ENCODE measurements at regions not wholly inside any gene's neighbourhood (a gene's known extent, or its start where the extent isn't known, plus 50 kb on each side); places are given as distances from the start of the nearest gene placed in this dataset.
A peak's percentile ranks its signal among the peaks of the same experiment; 100 is the strongest.

DNA sequence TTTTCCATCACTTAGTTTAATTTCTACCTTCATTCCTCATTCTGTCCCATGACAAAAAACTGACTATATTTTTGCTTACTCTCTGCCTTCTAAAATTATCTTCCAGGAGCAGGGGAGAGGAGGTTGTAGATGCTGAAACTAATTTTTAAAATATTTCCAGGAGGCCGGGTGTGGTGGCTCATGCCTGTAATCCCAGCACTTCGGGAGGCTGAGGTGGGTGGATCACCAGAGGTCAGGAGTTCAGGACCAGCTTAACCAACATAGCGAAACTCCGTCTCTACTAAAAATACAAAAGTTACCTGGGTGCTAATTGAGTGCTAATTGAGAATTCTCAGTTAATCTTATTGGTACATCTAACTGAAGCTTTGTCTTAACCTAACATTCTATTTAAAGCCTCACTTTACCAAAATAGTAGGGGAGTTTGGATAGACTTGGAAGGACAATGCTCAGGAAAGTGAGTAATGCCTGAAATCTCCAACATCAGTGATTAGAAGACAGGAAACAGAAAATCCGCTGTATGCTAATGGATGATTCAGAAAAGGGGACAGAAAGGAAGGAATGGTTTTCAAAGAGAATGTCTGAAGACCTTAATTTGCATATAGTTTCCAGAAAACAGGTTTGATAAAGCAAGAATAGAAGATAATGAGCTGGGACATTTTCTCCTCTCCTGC lies 336.1 kb downstream of the GBE1 start:
- Histone ChIP-seq H3K4me3 (ENCODE audit: low read length) (no peak overlapping the region), H3K27ac (ENCODE audit: low read length) (no peak overlapping the region), H3K36me3 (ENCODE audit: insufficient read depth, low read length) (no peaks in the 10 kb centered on the region), H3K79me2 (ENCODE audit: low read length) (no peaks in the 10 kb centered on the region), H4K20me1 (ENCODE audit: insufficient read depth, low read depth, low read length) (no peaks in the 10 kb centered on the region), H3K9ac (ENCODE audit: low read length) (no peak overlapping the region), H3K4me1 (ENCODE audit: low read length) (peaks cover 9% of the 10 kb centered on the region), H3K27me3 (ENCODE audit: low read length) (no peaks in the 10 kb centered on the region), H3K4me2 (ENCODE audit: low read depth, low read length, poor library complexity, severe bottlenecking) (no peak overlapping the region), H2AFZ (ENCODE audit: low read length) (no peak overlapping the region), H3K9me3 (ENCODE audit: low read length) (no peaks in the 10 kb centered on the region), H3K9me2 (replicated peaks; ENCODE audit: insufficient read depth, low read length) (no peaks in the 10 kb centered on the region)
- no peak for DNase-seq

GRCh38 chr3:81419228-81419627 lies 342.2 kb downstream of the GBE1 start:
- no peak overlapping the region for H3K27ac ChIP-seq (ENCODE audit: low read length)
- DNase-seq, result peak; percentile 54
- no peak overlapping the region for H3K4me3 ChIP-seq (ENCODE audit: low read length)
- peaks cover 9% of the 10 kb centered on the region for H3K4me1 ChIP-seq (ENCODE audit: low read length)
- no peak overlapping the region for H2AFZ ChIP-seq (ENCODE audit: low read length)
- no peak overlapping the region for H3K4me2 ChIP-seq (ENCODE audit: low read depth, low read length, poor library complexity, severe bottlenecking)
- H3K36me3 ChIP-seq (ENCODE audit: insufficient read depth, low read length), result no peaks in the 10 kb centered on the region
- no peaks in the 10 kb centered on the region for H4K20me1 ChIP-seq (ENCODE audit: insufficient read depth, low read depth, low read length)
- H3K27me3 ChIP-seq (ENCODE audit: low read length), result no peaks in the 10 kb centered on the region
- H3K9me3 ChIP-seq (ENCODE audit: low read length), result no peaks in the 10 kb centered on the region
- no peaks in the 10 kb centered on the region for H3K79me2 ChIP-seq (ENCODE audit: low read length)
- no peaks in the 10 kb centered on the region for H3K9me2 ChIP-seq (replicated peaks; ENCODE audit: insufficient read depth, low read length)
- no peak overlapping the region for H3K9ac ChIP-seq (ENCODE audit: low read length)

- no peaks in the 10 kb centered on the region for H3K79me2 ChIP-seq (ENCODE audit: low read length)
- H2AFZ ChIP-seq (ENCODE audit: low read length), result no peak overlapping the region
- no peaks in the 10 kb centered on the region for H3K27me3 ChIP-seq (ENCODE audit: low read length)
- no peaks in the 10 kb centered on the region for H3K36me3 ChIP-seq (ENCODE audit: insufficient read depth, low read length)
- no peaks in the 10 kb centered on the region for H4K20me1 ChIP-seq (ENCODE audit: insufficient read depth, low read depth, low read length)
- no peak for DNase-seq
- H3K27ac ChIP-seq (ENCODE audit: low read length), result no peak overlapping the region
- H3K4me3 ChIP-seq (ENCODE audit: low read length), result no peak overlapping the region
- H3K9me2 ChIP-seq (replicated peaks; ENCODE audit: insufficient read depth, low read length), result no peaks in the 10 kb centered on the region
- H3K4me2 ChIP-seq (ENCODE audit: low read depth, low read length, poor library complexity, severe bottlenecking), result no peak overlapping the region
- H3K9me3 ChIP-seq (ENCODE audit: low read length), result no peaks in the 10 kb centered on the region
- peaks cover 9% of the 10 kb centered on the region for H3K4me1 ChIP-seq (ENCODE audit: low read length)
- H3K9ac ChIP-seq (ENCODE audit: low read length), result no peak overlapping the region
Measured at GRCh38 chr3:81416812-81417211, 344.6 kb downstream of the GBE1 start.

DNA sequence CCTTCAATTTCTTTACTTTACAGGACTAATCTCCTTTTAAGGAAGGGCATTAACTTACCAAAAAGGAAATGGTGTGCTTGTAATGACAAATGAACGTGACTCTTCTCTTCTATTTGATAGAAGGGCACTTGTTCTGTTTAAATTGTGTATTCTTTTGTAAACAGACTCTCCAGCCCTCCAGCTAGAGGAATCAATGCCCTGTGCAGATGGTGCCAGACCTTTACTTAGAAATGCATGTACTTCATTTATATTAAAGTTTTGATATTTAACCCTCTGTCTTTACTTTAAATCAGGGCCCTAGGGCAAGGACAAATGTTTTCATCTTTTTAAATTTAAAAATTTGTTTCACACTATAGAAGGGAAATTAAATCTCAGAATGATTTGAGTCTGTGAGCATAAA lies 355.1 kb downstream of the GBE1 start:
- Histone ChIP-seq H3K79me2 (ENCODE audit: low read length) (no peaks in the 10 kb centered on the region), H4K20me1 (ENCODE audit: insufficient read depth, low read depth, low read length) (no peaks in the 10 kb centered on the region), H3K4me3 (ENCODE audit: low read length) (no peak overlapping the region), H3K4me1 (ENCODE audit: low read length) (no peaks in the 10 kb centered on the region), H3K9me3 (ENCODE audit: low read length) (no peaks in the 10 kb centered on the region), H2AFZ (ENCODE audit: low read length) (no peak overlapping the region), H3K27ac (ENCODE audit: low read length) (no peak overlapping the region), H3K36me3 (ENCODE audit: insufficient read depth, low read length) (no peaks in the 10 kb centered on the region), H3K27me3 (ENCODE audit: low read length) (no peaks in the 10 kb centered on the region), H3K4me2 (ENCODE audit: low read depth, low read length, poor library complexity, severe bottlenecking) (no peak overlapping the region), H3K9ac (ENCODE audit: low read length) (no peak overlapping the region), H3K9me2 (replicated peaks; ENCODE audit: insufficient read depth, low read length) (no peaks in the 10 kb centered on the region)
- no peak for DNase-seq

DNA sequence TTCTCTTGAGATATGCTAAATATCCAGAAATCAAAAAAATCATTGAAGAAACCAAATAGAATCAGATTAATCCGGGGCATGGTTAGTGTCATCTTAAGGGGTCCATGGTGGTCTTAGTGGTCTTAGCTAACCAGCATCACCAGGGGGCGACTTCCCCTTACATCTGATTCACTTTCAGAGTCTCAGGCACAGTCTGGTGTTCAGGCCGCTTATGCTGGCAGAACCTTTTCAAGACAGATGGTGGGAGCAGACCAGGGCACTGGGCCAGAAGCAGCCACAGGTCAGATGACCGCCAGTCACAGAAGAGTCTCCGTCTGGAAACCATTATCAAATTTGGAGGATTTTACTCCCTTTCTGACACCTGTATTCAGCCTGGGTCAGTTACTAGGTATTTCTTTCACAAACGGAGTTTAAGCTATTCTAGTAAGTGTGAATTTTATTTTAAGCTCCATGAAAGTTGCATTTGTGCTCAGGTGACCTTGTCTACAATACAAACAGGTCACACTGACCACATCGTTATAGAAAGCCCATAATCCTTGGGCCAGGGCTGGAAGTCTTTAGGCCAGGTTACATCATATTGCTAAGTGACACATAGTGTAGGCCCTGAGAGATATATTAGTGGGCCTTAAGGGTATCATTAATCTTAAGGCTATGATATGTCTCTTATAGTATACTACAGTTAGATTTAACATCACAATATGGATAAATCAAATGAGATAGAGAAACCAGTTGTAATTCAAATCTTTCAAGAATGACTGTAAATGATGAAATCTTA lies 365.5 kb downstream of the GBE1 start:
- Histone ChIP-seq H3K79me2 (ENCODE audit: low read length) (no peaks in the 10 kb centered on the region), H3K27me3 (ENCODE audit: low read length) (no peaks in the 10 kb centered on the region), H3K36me3 (ENCODE audit: insufficient read depth, low read length) (no peaks in the 10 kb centered on the region), H4K20me1 (ENCODE audit: insufficient read depth, low read depth, low read length) (no peaks in the 10 kb centered on the region), H3K27ac (ENCODE audit: low read length) (no peak overlapping the region), H3K4me3 (ENCODE audit: low read length) (no peak overlapping the region), H3K9me2 (replicated peaks; ENCODE audit: insufficient read depth, low read length) (no peaks in the 10 kb centered on the region), H3K9ac (ENCODE audit: low read length) (no peak overlapping the region), H3K9me3 (ENCODE audit: low read length) (no peaks in the 10 kb centered on the region), H2AFZ (ENCODE audit: low read length) (no peak overlapping the region), H3K4me2 (ENCODE audit: low read depth, low read length, poor library complexity, severe bottlenecking) (no peak overlapping the region), H3K4me1 (ENCODE audit: low read length) (no peaks in the 10 kb centered on the region)
- peak; percentile 43 for DNase-seq

DNA sequence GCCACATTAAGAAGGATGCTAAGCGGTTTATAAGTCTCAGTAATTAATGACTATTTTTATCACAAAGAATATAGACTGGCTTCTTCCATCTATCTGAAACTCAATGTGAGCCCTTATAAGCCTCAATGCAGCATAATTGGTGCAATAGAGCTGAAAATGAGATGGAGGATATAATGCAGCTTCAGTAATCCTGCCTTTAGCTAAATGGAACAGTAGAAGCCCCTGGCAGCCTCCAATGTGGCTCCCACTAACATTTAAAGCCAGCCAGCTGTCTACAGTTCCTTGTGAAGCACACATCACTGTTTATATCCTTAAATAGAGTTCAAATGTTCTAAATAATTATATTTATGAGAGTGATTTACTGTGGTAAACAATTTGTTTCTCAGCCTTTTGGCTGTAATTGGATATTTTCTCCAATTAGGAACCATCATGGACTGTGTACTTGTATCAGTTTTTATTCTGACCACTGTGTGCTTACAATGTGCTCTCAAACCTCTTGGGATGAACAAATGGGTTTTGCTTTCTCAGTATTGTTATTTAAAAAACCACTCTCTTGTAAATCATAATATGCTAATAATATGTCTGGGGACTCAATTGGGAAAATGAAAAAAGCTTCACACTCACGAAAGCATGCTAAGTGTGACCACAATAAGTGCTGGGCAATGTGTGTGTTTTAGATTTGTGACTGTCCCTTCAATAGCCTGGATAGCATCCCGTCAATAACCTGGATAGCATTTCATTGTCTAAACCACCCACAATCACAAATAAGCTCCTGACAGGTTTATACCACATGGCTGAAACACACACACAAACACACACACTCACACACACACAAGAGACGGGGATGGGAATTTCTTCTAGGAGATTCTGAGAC lies 366.6 kb downstream of the GBE1 start:
- Histone ChIP-seq H3K36me3 (ENCODE audit: insufficient read depth, low read length) (no peaks in the 10 kb centered on the region), H3K4me1 (ENCODE audit: low read length) (no peaks in the 10 kb centered on the region), H3K27ac (ENCODE audit: low read length) (no peak overlapping the region), H3K9me3 (ENCODE audit: low read length) (no peaks in the 10 kb centered on the region), H3K4me3 (ENCODE audit: low read length) (no peak overlapping the region), H3K9me2 (replicated peaks; ENCODE audit: insufficient read depth, low read length) (no peaks in the 10 kb centered on the region), H3K9ac (ENCODE audit: low read length) (no peak overlapping the region), H3K79me2 (ENCODE audit: low read length) (no peaks in the 10 kb centered on the region), H3K4me2 (ENCODE audit: low read depth, low read length, poor library complexity, severe bottlenecking) (no peak overlapping the region), H3K27me3 (ENCODE audit: low read length) (no peaks in the 10 kb centered on the region), H2AFZ (ENCODE audit: low read length) (no peak overlapping the region), H4K20me1 (ENCODE audit: insufficient read depth, low read depth, low read length) (no peaks in the 10 kb centered on the region)
- DNase-seq, result no peak

- H3K9ac ChIP-seq (ENCODE audit: low read length), result no peak overlapping the region
- H3K9me3 ChIP-seq (ENCODE audit: low read length), result no peaks in the 10 kb centered on the region
- H3K4me1 ChIP-seq (ENCODE audit: low read length), result no peaks in the 10 kb centered on the region
- H3K36me3 ChIP-seq (ENCODE audit: insufficient read depth, low read length), result no peaks in the 10 kb centered on the region
- H3K79me2 ChIP-seq (ENCODE audit: low read length), result no peaks in the 10 kb centered on the region
- no peak overlapping the region for H3K27ac ChIP-seq (ENCODE audit: low read length)
- no peak overlapping the region for H2AFZ ChIP-seq (ENCODE audit: low read length)
- H3K4me2 ChIP-seq (ENCODE audit: low read depth, low read length, poor library complexity, severe bottlenecking), result no peak overlapping the region
- H3K9me2 ChIP-seq (replicated peaks; ENCODE audit: insufficient read depth, low read length), result no peaks in the 10 kb centered on the region
- DNase-seq, result no peak
- no peaks in the 10 kb centered on the region for H3K27me3 ChIP-seq (ENCODE audit: low read length)
- no peak overlapping the region for H3K4me3 ChIP-seq (ENCODE audit: low read length)
- no peaks in the 10 kb centered on the region for H4K20me1 ChIP-seq (ENCODE audit: insufficient read depth, low read depth, low read length)
Measured at GRCh38 chr3:81393251-81393650, 368.2 kb downstream of the GBE1 start.

- H3K9me3 ChIP-seq (ENCODE audit: low read length), result no peaks in the 10 kb centered on the region
- no peaks in the 10 kb centered on the region for H3K27me3 ChIP-seq (ENCODE audit: low read length)
- H3K9me2 ChIP-seq (replicated peaks; ENCODE audit: insufficient read depth, low read length), result no peaks in the 10 kb centered on the region
- H3K4me1 ChIP-seq (ENCODE audit: low read length), result no peaks in the 10 kb centered on the region
- H3K36me3 ChIP-seq (ENCODE audit: insufficient read depth, low read length), result no peaks in the 10 kb centered on the region
- DNase-seq, result no peak
- H3K27ac ChIP-seq (ENCODE audit: low read length), result no peak overlapping the region
- no peak overlapping the region for H3K9ac ChIP-seq (ENCODE audit: low read length)
- no peak overlapping the region for H3K4me3 ChIP-seq (ENCODE audit: low read length)
- no peaks in the 10 kb centered on the region for H3K79me2 ChIP-seq (ENCODE audit: low read length)
- no peaks in the 10 kb centered on the region for H4K20me1 ChIP-seq (ENCODE audit: insufficient read depth, low read depth, low read length)
- H2AFZ ChIP-seq (ENCODE audit: low read length), result no peak overlapping the region
- H3K4me2 ChIP-seq (ENCODE audit: low read depth, low read length, poor library complexity, severe bottlenecking), result no peak overlapping the region
Measured at GRCh38 chr3:81390796-81391195, 370.6 kb downstream of the GBE1 start.
